H9 (cell line): ENCODE measurements at regions not wholly inside any gene's neighbourhood (a gene's known extent, or its start where the extent isn't known, plus 50 kb on each side); places are given as distances from the start of the nearest gene placed in this dataset.

Source experiments
- DNase-seq: peaks from one replicate; pipeline ENCODE4 v3.0.0-alpha.2; 2017
- H2AFZ ChIP-seq: one replicate; pipeline ENCODE4 v1.6.1; 2013; ENCODE audit warnings: mild to moderate bottlenecking, low read length, control low read depth, moderate library complexity
- H2AK5ac ChIP-seq: 2 replicates; pipeline ENCODE4 v1.6.1; 2013; ENCODE audit warnings: low read length, control low read depth, mixed read lengths; ENCODE audit not compliant: insufficient read length
- H2BK120ac ChIP-seq: one replicate; pipeline ENCODE4 v1.6.1; 2013; ENCODE audit warnings: low read depth, mild to moderate bottlenecking, low read length, control low read depth, inconsistent platforms; ENCODE audit not compliant: poor library complexity, severe bottlenecking
- H2BK12ac ChIP-seq: 2 replicates; pipeline ENCODE4 v1.6.1; 2013; ENCODE audit warnings: low read length, control low read depth, mixed read lengths, low read depth; ENCODE audit not compliant: insufficient read length
- H2BK15ac ChIP-seq: 2 replicates; pipeline ENCODE4 v1.6.1; 2013; ENCODE audit warnings: low read depth, low read length, control low read depth
- H2BK20ac ChIP-seq: one replicate; pipeline ENCODE4 v1.6.1; 2013; ENCODE audit warnings: low read depth, mild to moderate bottlenecking, low read length, control low read depth, inconsistent platforms; ENCODE audit not compliant: poor library complexity, severe bottlenecking
- H2BK5ac ChIP-seq: 2 replicates; pipeline ENCODE4 v1.6.1; 2013; ENCODE audit warnings: low read length, control low read depth, mixed read lengths; ENCODE audit not compliant: insufficient read length
- H3K14ac ChIP-seq: 2 replicates; pipeline ENCODE4 v1.6.1; 2013; ENCODE audit warnings: low read length, control low read depth; ENCODE audit not compliant: insufficient read depth
- H3K18ac ChIP-seq: 2 replicates; pipeline ENCODE4 v1.6.1; 2013; ENCODE audit warnings: low read depth, mild to moderate bottlenecking, mixed read lengths, low read length, control low read depth; ENCODE audit not compliant: insufficient read length
- H3K23ac ChIP-seq: 2 replicates; pipeline ENCODE4 v1.6.1; 2013; ENCODE audit warnings: low read length, control low read depth, mixed read lengths, low read depth; ENCODE audit not compliant: insufficient read length
- H3K23me2 ChIP-seq: 2 replicates; pipeline ENCODE4 v1.6.1; 2013; ENCODE audit warnings: low read depth, mild to moderate bottlenecking, mixed read lengths, low read length, control low read depth; ENCODE audit not compliant: insufficient read length, poor library complexity, severe bottlenecking
- H3K27ac ChIP-seq: 2 replicates; pipeline ENCODE4 v1.5.1; 2013; ENCODE audit warnings: low read length, control low read depth, mixed read lengths, low read depth; ENCODE audit not compliant: insufficient read length
- H3K27me3 ChIP-seq: 2 replicates; pipeline ENCODE4 v1.6.1; 2013; ENCODE audit warnings: low read length, control low read depth, inconsistent platforms; ENCODE audit not compliant: insufficient read depth
- H3K4ac ChIP-seq: 2 replicates; pipeline ENCODE4 v1.6.1; 2013; ENCODE audit warnings: low read depth, mild to moderate bottlenecking, control low read depth, inconsistent platforms, low read length, moderate library complexity
- H3K4me1 ChIP-seq: 2 replicates; pipeline ENCODE4 v1.6.1; 2013; ENCODE audit warnings: low read length, control low read depth, inconsistent platforms; ENCODE audit not compliant: insufficient read depth
- H3K4me2 ChIP-seq: 2 replicates; pipeline ENCODE4 v1.6.1; 2013; ENCODE audit warnings: low read length, control low read depth, mixed read lengths; ENCODE audit not compliant: insufficient read length, insufficient read depth
- H3K56ac ChIP-seq: 2 replicates; pipeline ENCODE4 v1.6.1; 2013; ENCODE audit warnings: low read depth, mild to moderate bottlenecking, mixed read lengths, low read length, control low read depth; ENCODE audit not compliant: insufficient read length
- H3K79me1 ChIP-seq: 2 replicates; pipeline ENCODE4 v1.6.1; 2013; ENCODE audit warnings: low read depth, mild to moderate bottlenecking, moderate library complexity, low read length, control low read depth, inconsistent platforms; ENCODE audit not compliant: insufficient read depth, poor library complexity, severe bottlenecking
- H3K79me2 ChIP-seq: 2 replicates; pipeline ENCODE4 v1.6.1; 2013; ENCODE audit warnings: low read length, control low read depth, inconsistent platforms; ENCODE audit not compliant: insufficient read depth
- H3K9ac ChIP-seq: 2 replicates; pipeline ENCODE4 v1.6.1; 2013; ENCODE audit warnings: low read length, control low read depth, mixed read lengths; ENCODE audit not compliant: insufficient read length; ENCODE audit errors: extremely low read depth
- H3K9me3 ChIP-seq: one replicate; pipeline ENCODE4 v1.6.1; 2013; ENCODE audit warnings: low read depth, low read length, inconsistent platforms; ENCODE audit not compliant: control insufficient read depth
- H3T11ph ChIP-seq: one replicate; pipeline ENCODE4 v1.6.1; 2013; ENCODE audit warnings: mild to moderate bottlenecking, low read length, control low read depth, inconsistent platforms
- H4K20me1 ChIP-seq: one replicate; pipeline ENCODE4 v1.6.1; 2013; ENCODE audit not compliant: control insufficient read depth, insufficient read length, insufficient read depth
- H4K5ac ChIP-seq: 2 replicates; pipeline ENCODE4 v1.6.1; 2013; ENCODE audit warnings: low read depth, mild to moderate bottlenecking, mixed read lengths, low read length, control low read depth; ENCODE audit not compliant: insufficient read length
- H4K8ac ChIP-seq: replicated peaks from 2 replicates; pipeline ENCODE4 v1.6.1; 2013; ENCODE audit warnings: low read length, control low read depth, mixed read lengths, low read depth; ENCODE audit not compliant: insufficient read length
- H4K91ac ChIP-seq: 2 replicates; pipeline ENCODE4 v1.6.1; 2013; ENCODE audit warnings: low read depth, mild to moderate bottlenecking, moderate library complexity, mixed read lengths, low read length, control low read depth; ENCODE audit not compliant: insufficient read length
- H3K27ac Mint-ChIP-seq, 3 experiments: 2 replicates in 2 of 3; 3 replicates in 1 of 3; pipeline ENCODE4 v1.8.0; 2020 to 2021; ENCODE audit warnings: mixed read lengths in 3 of 3, mild to moderate bottlenecking in 1 of 3, moderate library complexity in 1 of 3
- H3K27me3 Mint-ChIP-seq: 2 replicates; pipeline ENCODE4 v1.8.0; 2021; ENCODE audit warnings: low read depth, mild to moderate bottlenecking, moderate library complexity, mixed read lengths
- H3K36me3 Mint-ChIP-seq, 3 experiments: 2 replicates in 2 of 3; 3 replicates in 1 of 3; pipeline ENCODE4 v1.8.0; 2020 to 2021; ENCODE audit warnings: low read depth in 3 of 3, mixed read lengths in 3 of 3; ENCODE audit not compliant: insufficient read depth in 1 of 3
- H3K4me1 Mint-ChIP-seq, 2 experiments: 2 replicates each; pipeline ENCODE4 v1.8.0; 2020; ENCODE audit warnings: mixed read lengths in 2 of 2
- H3K4me3 Mint-ChIP-seq, 2 experiments: 2 replicates in 1 of 2; 3 replicates in 1 of 2; pipeline ENCODE4 v1.8.0; 2020 to 2021; ENCODE audit warnings: mild to moderate bottlenecking in 2 of 2, mixed read lengths in 2 of 2, moderate library complexity in 1 of 2
- H3K9me3 Mint-ChIP-seq, 2 experiments: 2 replicates in 1 of 2; 3 replicates in 1 of 2; pipeline ENCODE4 v1.8.0; 2020; ENCODE audit warnings: mild to moderate bottlenecking in 2 of 2, mixed read lengths in 2 of 2, moderate library complexity in 1 of 2
- CTCF ChIP-seq: fragments of 200-600 bp; sonication (generic); conservative IDR thresholded peaks from 3 replicates; pipeline ENCODE4 v1.8.0; 2021; ENCODE audit warnings: antibody characterized with exemption, mild to moderate bottlenecking

GRCh38 chr2:210839450-210839849 is 283.1 kb downstream of the CPS1 start:
- H3T11ph ChIP-seq, result no peak overlapping the region
- H3K79me2 ChIP-seq, result no peaks in the 10 kb centered on the region
- H3K18ac ChIP-seq, result no peak overlapping the region
- no peak overlapping the region for H4K91ac ChIP-seq
- Mint-ChIP-seq H3K4me1 (peaks cover 8 to 11% of the 10 kb centered on the region in 2 experiments), H3K27me3 (no peaks in the 10 kb centered on the region), H3K27ac (no peak overlapping the region), H3K4me3 (no peak overlapping the region), H3K36me3 (no peaks in the 10 kb centered on the region), H3K9me3 (no peaks in the 10 kb centered on the region; a peak in 1 of 5 replicates)
- H4K8ac ChIP-seq, result no peak overlapping the region
- no peaks in the 10 kb centered on the region for H3K79me1 ChIP-seq
- no peak overlapping the region for H2BK15ac ChIP-seq
- H2AK5ac ChIP-seq, result no peak overlapping the region
- no peaks in the 10 kb centered on the region for H3K27me3 ChIP-seq
- H3K23ac ChIP-seq, result no peak overlapping the region
- peaks cover 3% of the 10 kb centered on the region; the same call in 1 of the 2 replicates for H3K4me1 ChIP-seq
- H3K27ac ChIP-seq, result no peak overlapping the region
- H3K23me2 ChIP-seq, result no peaks in the 10 kb centered on the region
- no peak overlapping the region for H4K5ac ChIP-seq
- no peak overlapping the region for H3K14ac ChIP-seq
- no peak overlapping the region for H2BK12ac ChIP-seq
- no peak overlapping the region for H3K9ac ChIP-seq
- no peak overlapping the region for H2BK20ac ChIP-seq
- H2BK5ac ChIP-seq, result no peak overlapping the region
- no peak for TF ChIP-seq CTCF
- no peak overlapping the region for H3K56ac ChIP-seq
- no peak overlapping the region for H2AFZ ChIP-seq
- no peaks in the 10 kb centered on the region for H3K9me3 ChIP-seq
- no peaks in the 10 kb centered on the region for H4K20me1 ChIP-seq
- DNase-seq, result no peak
- no peak overlapping the region for H3K4me2 ChIP-seq
- no peak overlapping the region for H3K4ac ChIP-seq
- H2BK120ac ChIP-seq, result no peak overlapping the region
